ENCODE measurements at regions not wholly inside any gene's neighbourhood (a gene's known extent, or its start where the extent isn't known, plus 50 kb on each side); places are given as distances from the start of the nearest gene placed in this dataset.

- Histone ChIP-seq H3K9ac (replicated peaks in 1 of 4; ENCODE audit: extremely low read depth in 1 of 4, low read depth in 3 of 4, low read length in 3 of 4) (no peak overlapping the region), H3K27ac (ENCODE audit: low read depth, low read length) (no peak overlapping the region), H2BK20ac (ENCODE audit: low read length) (no peak overlapping the region), H3K4me1 (replicated peaks in 1 of 4; ENCODE audit: control insufficient read depth in 3 of 4, insufficient read depth in 4 of 4, low read length in 3 of 4) (no peaks in the 10 kb centered on the region), H2BK12ac (ENCODE audit: low read depth, low read length) (no peak overlapping the region), H3K4me3 (ENCODE audit: extremely low read depth in 1 of 4, insufficient read depth in 2 of 4, low read depth in 3 of 4, low read length in 4 of 4) (no peak overlapping the region), H4K8ac (ENCODE audit: extremely low read depth, insufficient read depth, low read length) (no peak overlapping the region), H2AFZ (ENCODE audit: low read length) (no peak overlapping the region), H3K14ac (ENCODE audit: insufficient read length) (no peak overlapping the region), H2BK120ac (replicated peaks; ENCODE audit: low read depth, low read length) (no peak overlapping the region), H4K5ac (ENCODE audit: insufficient read length, low read depth, low read length) (no peak overlapping the region), H2BK5ac (ENCODE audit: low read depth, low read length) (no peak overlapping the region), H4K91ac (replicated peaks; ENCODE audit: insufficient read length, low read length) (no peak overlapping the region), H2AK5ac (ENCODE audit: low read depth, low read length) (no peak overlapping the region), H3K23ac (ENCODE audit: insufficient read length) (no peak overlapping the region), H3K4ac (replicated peaks; ENCODE audit: insufficient read length, low read depth, low read length) (no peak overlapping the region), H3K27me3 (replicated peaks in 1 of 4; ENCODE audit: control insufficient read depth in 3 of 4, extremely low read depth in 1 of 4, insufficient read depth in 3 of 4, low read length in 3 of 4) (no peaks in the 10 kb centered on the region), H3K79me1 (ENCODE audit: low read depth, low read length) (no peaks in the 10 kb centered on the region), H3K79me2 (ENCODE audit: control insufficient read depth in 1 of 2, insufficient read depth in 2 of 2, low read length in 2 of 2) (no peaks in the 10 kb centered on the region), H3K18ac (ENCODE audit: extremely low read depth, low read length) (no peak overlapping the region), H4K20me1 (replicated peaks in 1 of 2; ENCODE audit: control insufficient read depth in 1 of 2, insufficient read depth in 2 of 2, low read length in 2 of 2) (no peaks in the 10 kb centered on the region), H3K23me2 (ENCODE audit: low read depth, low read length) (no peaks in the 10 kb centered on the region), H3K9me3 (ENCODE audit: insufficient read depth in 2 of 2, low read depth in 1 of 2, low read length in 1 of 2) (no peaks in the 10 kb centered on the region), H3K56ac (replicated peaks; ENCODE audit: insufficient read length, low read depth, low read length) (no peak overlapping the region), H2BK15ac (ENCODE audit: low read length) (no peak overlapping the region), H3K4me2 (ENCODE audit: insufficient read depth in 1 of 2, low read depth in 2 of 2, low read length in 2 of 2) (no peak overlapping the region), H3K36me3 (ENCODE audit: control insufficient read depth in 2 of 4, insufficient read depth in 4 of 4, low read length in 3 of 4) (no peaks in the 10 kb centered on the region)
- WGBS, 2 experiments (ENCODE audit: extremely low coverage in 1 of 2, insufficient coverage in 1 of 2, insufficient read length in 1 of 2, insufficient replicate concordance in 2 of 2, low coverage in 1 of 2, low lambda C conversion rate in 2 of 2, missing lambda C conversion rate in 1 of 2): 92% methylated on average over 3 of the region's 3 CpGs; no CpG with 5 or more reads in 1 of the 2 experiments
- POLR2A ChIA-PET (ENCODE audit: partially characterized antibody): no interaction called here
- FAIRE-seq (no peak), DNase-seq (ENCODE audit: low read depth in 1 of 2, low spot score in 2 of 2) (no peak)
- CTCF ChIA-PET (ENCODE audit: partially characterized antibody): no interaction called here
- TF ChIP-seq RBBP5 (IDR thresholded peaks at IDR 0.05; ENCODE audit: borderline replicate concordance, low read depth, low read length) (no peak), SP1 (IDR thresholded peaks at IDR 0.05; ENCODE audit: low read depth, low read length) (no peak), E2F6 (IDR thresholded peaks at IDR 0.05) (no peak), PHF8 (conservative IDR thresholded peaks at IDR 0.05; ENCODE audit: low read depth, low read length) (no peak), CBX8 (IDR thresholded peaks at IDR 0.05; ENCODE audit: borderline replicate concordance, low read depth, low read length) (no peak), RFX5 (IDR thresholded peaks at IDR 0.05; ENCODE audit: borderline replicate concordance, low read depth, low read length) (no peak), SIX5 (IDR thresholded peaks at IDR 0.05; ENCODE audit: low read depth, low read length) (no peak), ATF2 (IDR thresholded peaks at IDR 0.05; ENCODE audit: low read length) (no peak), ATF3 (IDR thresholded peaks at IDR 0.05; ENCODE audit: insufficient read depth, low read depth, low read length) (no peak), ASH2L (IDR thresholded peaks at IDR 0.05; ENCODE audit: low read length) (no peak), RAD21 (IDR thresholded peaks at IDR 0.05 in 1 of 2, conservative IDR thresholded peaks at IDR 0.05 in 1 of 2; ENCODE audit: low read depth in 2 of 2, low read length in 2 of 2) (no peak)
Measured at GRCh38 chr7:46320956-46321355, 399.9 kb upstream of the IGFBP3 start.

All from H1 (cell line).